H9 (cell line): ENCODE measurements at regions not wholly inside any gene's neighbourhood (a gene's known extent, or its start where the extent isn't known, plus 50 kb on each side); places are given as distances from the start of the nearest gene placed in this dataset.

Source experiments
- DNase-seq: peaks from one replicate; pipeline ENCODE4 v3.0.0-alpha.2; 2017
- H2AFZ ChIP-seq: one replicate; pipeline ENCODE4 v1.6.1; 2013; ENCODE audit warnings: mild to moderate bottlenecking, low read length, control low read depth, moderate library complexity
- H2AK5ac ChIP-seq: 2 replicates; pipeline ENCODE4 v1.6.1; 2013; ENCODE audit warnings: low read length, control low read depth, mixed read lengths; ENCODE audit not compliant: insufficient read length
- H2BK120ac ChIP-seq: one replicate; pipeline ENCODE4 v1.6.1; 2013; ENCODE audit warnings: low read depth, mild to moderate bottlenecking, low read length, control low read depth, inconsistent platforms; ENCODE audit not compliant: poor library complexity, severe bottlenecking
- H2BK12ac ChIP-seq: 2 replicates; pipeline ENCODE4 v1.6.1; 2013; ENCODE audit warnings: low read length, control low read depth, mixed read lengths, low read depth; ENCODE audit not compliant: insufficient read length
- H2BK15ac ChIP-seq: 2 replicates; pipeline ENCODE4 v1.6.1; 2013; ENCODE audit warnings: low read depth, low read length, control low read depth
- H2BK20ac ChIP-seq: one replicate; pipeline ENCODE4 v1.6.1; 2013; ENCODE audit warnings: low read depth, mild to moderate bottlenecking, low read length, control low read depth, inconsistent platforms; ENCODE audit not compliant: poor library complexity, severe bottlenecking
- H2BK5ac ChIP-seq: 2 replicates; pipeline ENCODE4 v1.6.1; 2013; ENCODE audit warnings: low read length, control low read depth, mixed read lengths; ENCODE audit not compliant: insufficient read length
- H3K14ac ChIP-seq: 2 replicates; pipeline ENCODE4 v1.6.1; 2013; ENCODE audit warnings: low read length, control low read depth; ENCODE audit not compliant: insufficient read depth
- H3K18ac ChIP-seq: 2 replicates; pipeline ENCODE4 v1.6.1; 2013; ENCODE audit warnings: low read depth, mild to moderate bottlenecking, mixed read lengths, low read length, control low read depth; ENCODE audit not compliant: insufficient read length
- H3K23ac ChIP-seq: 2 replicates; pipeline ENCODE4 v1.6.1; 2013; ENCODE audit warnings: low read length, control low read depth, mixed read lengths, low read depth; ENCODE audit not compliant: insufficient read length
- H3K23me2 ChIP-seq: 2 replicates; pipeline ENCODE4 v1.6.1; 2013; ENCODE audit warnings: low read depth, mild to moderate bottlenecking, mixed read lengths, low read length, control low read depth; ENCODE audit not compliant: insufficient read length, poor library complexity, severe bottlenecking
- H3K27ac ChIP-seq: 2 replicates; pipeline ENCODE4 v1.5.1; 2013; ENCODE audit warnings: low read length, control low read depth, mixed read lengths, low read depth; ENCODE audit not compliant: insufficient read length
- H3K27me3 ChIP-seq: 2 replicates; pipeline ENCODE4 v1.6.1; 2013; ENCODE audit warnings: low read length, control low read depth, inconsistent platforms; ENCODE audit not compliant: insufficient read depth
- H3K4ac ChIP-seq: 2 replicates; pipeline ENCODE4 v1.6.1; 2013; ENCODE audit warnings: low read depth, mild to moderate bottlenecking, control low read depth, inconsistent platforms, low read length, moderate library complexity
- H3K4me1 ChIP-seq: 2 replicates; pipeline ENCODE4 v1.6.1; 2013; ENCODE audit warnings: low read length, control low read depth, inconsistent platforms; ENCODE audit not compliant: insufficient read depth
- H3K4me2 ChIP-seq: 2 replicates; pipeline ENCODE4 v1.6.1; 2013; ENCODE audit warnings: low read length, control low read depth, mixed read lengths; ENCODE audit not compliant: insufficient read length, insufficient read depth
- H3K56ac ChIP-seq: 2 replicates; pipeline ENCODE4 v1.6.1; 2013; ENCODE audit warnings: low read depth, mild to moderate bottlenecking, mixed read lengths, low read length, control low read depth; ENCODE audit not compliant: insufficient read length
- H3K79me1 ChIP-seq: 2 replicates; pipeline ENCODE4 v1.6.1; 2013; ENCODE audit warnings: low read depth, mild to moderate bottlenecking, moderate library complexity, low read length, control low read depth, inconsistent platforms; ENCODE audit not compliant: insufficient read depth, poor library complexity, severe bottlenecking
- H3K79me2 ChIP-seq: 2 replicates; pipeline ENCODE4 v1.6.1; 2013; ENCODE audit warnings: low read length, control low read depth, inconsistent platforms; ENCODE audit not compliant: insufficient read depth
- H3K9ac ChIP-seq: 2 replicates; pipeline ENCODE4 v1.6.1; 2013; ENCODE audit warnings: low read length, control low read depth, mixed read lengths; ENCODE audit not compliant: insufficient read length; ENCODE audit errors: extremely low read depth
- H3K9me3 ChIP-seq: one replicate; pipeline ENCODE4 v1.6.1; 2013; ENCODE audit warnings: low read depth, low read length, inconsistent platforms; ENCODE audit not compliant: control insufficient read depth
- H3T11ph ChIP-seq: one replicate; pipeline ENCODE4 v1.6.1; 2013; ENCODE audit warnings: mild to moderate bottlenecking, low read length, control low read depth, inconsistent platforms
- H4K20me1 ChIP-seq: one replicate; pipeline ENCODE4 v1.6.1; 2013; ENCODE audit not compliant: control insufficient read depth, insufficient read length, insufficient read depth
- H4K5ac ChIP-seq: 2 replicates; pipeline ENCODE4 v1.6.1; 2013; ENCODE audit warnings: low read depth, mild to moderate bottlenecking, mixed read lengths, low read length, control low read depth; ENCODE audit not compliant: insufficient read length
- H4K8ac ChIP-seq: replicated peaks from 2 replicates; pipeline ENCODE4 v1.6.1; 2013; ENCODE audit warnings: low read length, control low read depth, mixed read lengths, low read depth; ENCODE audit not compliant: insufficient read length
- H4K91ac ChIP-seq: 2 replicates; pipeline ENCODE4 v1.6.1; 2013; ENCODE audit warnings: low read depth, mild to moderate bottlenecking, moderate library complexity, mixed read lengths, low read length, control low read depth; ENCODE audit not compliant: insufficient read length
- H3K27ac Mint-ChIP-seq, 3 experiments: 2 replicates in 2 of 3; 3 replicates in 1 of 3; pipeline ENCODE4 v1.8.0; 2020 to 2021; ENCODE audit warnings: mixed read lengths in 3 of 3, mild to moderate bottlenecking in 1 of 3, moderate library complexity in 1 of 3
- H3K27me3 Mint-ChIP-seq: 2 replicates; pipeline ENCODE4 v1.8.0; 2021; ENCODE audit warnings: low read depth, mild to moderate bottlenecking, moderate library complexity, mixed read lengths
- H3K36me3 Mint-ChIP-seq, 3 experiments: 2 replicates in 2 of 3; 3 replicates in 1 of 3; pipeline ENCODE4 v1.8.0; 2020 to 2021; ENCODE audit warnings: low read depth in 3 of 3, mixed read lengths in 3 of 3; ENCODE audit not compliant: insufficient read depth in 1 of 3
- H3K4me1 Mint-ChIP-seq, 2 experiments: 2 replicates each; pipeline ENCODE4 v1.8.0; 2020; ENCODE audit warnings: mixed read lengths in 2 of 2
- H3K4me3 Mint-ChIP-seq, 2 experiments: 2 replicates in 1 of 2; 3 replicates in 1 of 2; pipeline ENCODE4 v1.8.0; 2020 to 2021; ENCODE audit warnings: mild to moderate bottlenecking in 2 of 2, mixed read lengths in 2 of 2, moderate library complexity in 1 of 2
- H3K9me3 Mint-ChIP-seq, 2 experiments: 2 replicates in 1 of 2; 3 replicates in 1 of 2; pipeline ENCODE4 v1.8.0; 2020; ENCODE audit warnings: mild to moderate bottlenecking in 2 of 2, mixed read lengths in 2 of 2, moderate library complexity in 1 of 2
- WGBS: extraction: QIAGEN DNeasy Blood & Tissue Kit; methylation state at CpG from one replicate; pipeline ENCODE4 v1.1.7; 2013; ENCODE audit warnings: missing lambda C conversion rate, low lambda C conversion rate, mixed read lengths; ENCODE audit not compliant: insufficient read length; ENCODE audit errors: extremely low coverage; 5-methylcytosine and 5-hydroxymethylcytosine counted together
- TF ChIP-seq, protein P1 (sequence below): fragments of 200-600 bp; sonication (generic); conservative IDR thresholded peaks from 3 replicates; pipeline ENCODE4 v1.8.0; 2021; ENCODE audit warnings: antibody characterized with exemption, mild to moderate bottlenecking

DNA sequence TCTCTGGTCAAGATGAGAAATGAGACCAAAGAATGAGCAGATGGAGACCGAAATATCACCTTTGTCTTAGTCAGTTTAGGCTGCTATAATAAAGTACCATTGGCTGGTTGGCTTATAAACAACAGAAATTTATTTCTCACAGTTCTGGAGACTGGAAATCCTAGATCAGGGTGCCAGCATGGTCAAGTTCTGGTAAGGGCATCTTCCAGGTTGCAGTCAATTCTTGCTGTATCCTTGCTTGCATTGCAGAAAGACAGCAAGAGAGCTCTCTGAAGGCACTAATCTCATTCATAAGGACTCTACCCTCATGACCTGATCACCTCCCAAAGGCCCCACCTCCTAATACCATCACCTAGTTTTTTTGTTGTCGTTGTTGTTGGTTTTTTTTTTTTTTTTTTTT, 52.7 kb upstream of the MKLN1 start:
- Histone ChIP-seq H3K23ac (no peak overlapping the region), H2BK20ac (no peak overlapping the region), H4K8ac (no peak overlapping the region), H2BK5ac (no peak overlapping the region), H3K27ac (no peak overlapping the region), H3K4me1 (no peaks in the 10 kb centered on the region), H3T11ph (no peak overlapping the region), H3K79me1 (no peaks in the 10 kb centered on the region), H3K4ac (no peak overlapping the region), H4K20me1 (no peaks in the 10 kb centered on the region), H3K4me2 (no peak overlapping the region), H2BK12ac (no peak overlapping the region), H2AFZ (no peak overlapping the region), H3K14ac (no peak overlapping the region), H2BK120ac (no peak overlapping the region), H2BK15ac (no peak overlapping the region), H3K27me3 (no peaks in the 10 kb centered on the region), H2AK5ac (no peak overlapping the region), H3K9ac (no peak overlapping the region), H4K91ac (no peak overlapping the region), H3K18ac (no peak overlapping the region), H4K5ac (no peak overlapping the region), H3K9me3 (no peaks in the 10 kb centered on the region), H3K56ac (no peak overlapping the region), H3K79me2 (no peaks in the 10 kb centered on the region), H3K23me2 (no peaks in the 10 kb centered on the region)
- Mint-ChIP-seq H3K36me3 (peaks cover 0 to 3% (median 0%) of the 10 kb centered on the region in 3 experiments; a peak in 1 of 7 replicates), H3K4me3 (no peak overlapping the region), H3K4me1 (no peaks in the 10 kb centered on the region), H3K9me3 (peaks cover 0 to 5% of the 10 kb centered on the region in 2 experiments; a peak in 1 of 5 replicates), H3K27me3 (no peaks in the 10 kb centered on the region), H3K27ac (no peak overlapping the region)
- TF ChIP-seq, protein P1, sequence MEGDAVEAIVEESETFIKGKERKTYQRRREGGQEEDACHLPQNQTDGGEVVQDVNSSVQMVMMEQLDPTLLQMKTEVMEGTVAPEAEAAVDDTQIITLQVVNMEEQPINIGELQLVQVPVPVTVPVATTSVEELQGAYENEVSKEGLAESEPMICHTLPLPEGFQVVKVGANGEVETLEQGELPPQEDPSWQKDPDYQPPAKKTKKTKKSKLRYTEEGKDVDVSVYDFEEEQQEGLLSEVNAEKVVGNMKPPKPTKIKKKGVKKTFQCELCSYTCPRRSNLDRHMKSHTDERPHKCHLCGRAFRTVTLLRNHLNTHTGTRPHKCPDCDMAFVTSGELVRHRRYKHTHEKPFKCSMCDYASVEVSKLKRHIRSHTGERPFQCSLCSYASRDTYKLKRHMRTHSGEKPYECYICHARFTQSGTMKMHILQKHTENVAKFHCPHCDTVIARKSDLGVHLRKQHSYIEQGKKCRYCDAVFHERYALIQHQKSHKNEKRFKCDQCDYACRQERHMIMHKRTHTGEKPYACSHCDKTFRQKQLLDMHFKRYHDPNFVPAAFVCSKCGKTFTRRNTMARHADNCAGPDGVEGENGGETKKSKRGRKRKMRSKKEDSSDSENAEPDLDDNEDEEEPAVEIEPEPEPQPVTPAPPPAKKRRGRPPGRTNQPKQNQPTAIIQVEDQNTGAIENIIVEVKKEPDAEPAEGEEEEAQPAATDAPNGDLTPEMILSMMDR: no peak
- WGBS: no CpG with 5 or more reads among the region's 2 CpGs
- DNase-seq: no peak
